ENCODE measurements at regions not wholly inside any gene's neighbourhood (a gene's known extent, or its start where the extent isn't known, plus 50 kb on each side); places are given as distances from the start of the nearest gene placed in this dataset.
A peak's percentile ranks its signal among the peaks of the same experiment; 100 is the strongest.

DNA sequence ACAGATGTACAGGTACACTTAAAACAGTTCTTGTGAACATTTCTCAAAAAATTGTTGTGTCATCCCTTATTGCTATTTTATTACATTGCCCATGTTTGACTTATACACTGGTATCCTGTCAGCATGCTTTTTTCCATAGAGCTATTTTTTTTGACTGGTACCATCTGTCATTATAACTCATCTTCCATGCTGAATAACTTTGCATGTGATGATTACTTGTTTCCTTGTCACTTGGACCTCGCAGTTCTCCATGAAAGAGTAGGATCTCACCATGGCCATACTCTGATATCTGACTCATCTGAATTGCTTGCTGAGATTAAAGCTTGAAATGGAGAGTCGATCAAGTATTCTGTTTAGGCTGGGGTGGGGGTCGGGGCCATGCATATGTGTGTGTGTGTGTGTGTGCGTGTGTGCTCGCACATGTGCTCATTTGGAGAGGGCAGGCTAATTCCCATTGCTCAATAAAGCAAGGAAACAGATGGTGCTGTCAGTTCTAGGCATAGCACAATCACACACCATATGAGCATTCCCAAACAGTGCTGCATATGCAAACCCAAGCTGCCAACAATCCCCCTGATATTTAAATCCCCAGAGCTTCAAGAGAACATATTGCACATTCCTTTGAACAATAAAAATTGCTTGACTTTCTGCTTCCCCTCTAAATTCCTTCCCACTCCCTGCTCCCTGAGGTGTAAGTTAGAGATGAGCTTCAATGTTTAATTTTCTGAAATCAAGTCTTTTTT lies 62.9 kb downstream of the NHLRC3 start:
- no peak for DNase-seq (ENCODE audit: low spot score)

DNA sequence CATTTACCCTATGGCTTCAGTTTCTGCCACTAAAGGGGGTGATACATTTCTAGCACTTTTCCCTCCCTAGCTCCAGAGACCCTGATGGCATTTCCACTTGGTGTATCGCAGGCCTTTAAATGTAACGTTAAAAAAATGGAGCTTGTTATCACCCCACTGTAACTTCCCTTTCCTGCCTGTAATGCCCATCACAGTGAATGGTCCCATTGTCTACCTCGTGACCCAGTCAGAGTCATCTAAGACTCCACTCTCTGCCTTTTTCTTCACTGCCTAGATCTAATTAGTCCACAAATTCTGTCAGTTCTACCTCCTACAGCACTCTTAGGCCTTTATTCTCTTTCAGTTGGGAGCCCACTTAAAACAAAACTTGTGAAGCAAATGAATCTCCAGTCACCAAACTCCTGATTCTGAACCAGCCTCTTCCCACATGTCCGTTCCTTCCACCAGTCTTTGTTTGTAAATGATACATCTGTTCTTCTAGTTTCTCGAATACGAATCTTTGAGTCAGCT lies 64.8 kb downstream of the NHLRC3 start:
- no peak for DNase-seq (ENCODE audit: low spot score)

- no peak for DNase-seq (ENCODE audit: low spot score)
Measured at GRCh38 chr13:39105110-39105509, 66.9 kb downstream of the NHLRC3 start.

DNA sequence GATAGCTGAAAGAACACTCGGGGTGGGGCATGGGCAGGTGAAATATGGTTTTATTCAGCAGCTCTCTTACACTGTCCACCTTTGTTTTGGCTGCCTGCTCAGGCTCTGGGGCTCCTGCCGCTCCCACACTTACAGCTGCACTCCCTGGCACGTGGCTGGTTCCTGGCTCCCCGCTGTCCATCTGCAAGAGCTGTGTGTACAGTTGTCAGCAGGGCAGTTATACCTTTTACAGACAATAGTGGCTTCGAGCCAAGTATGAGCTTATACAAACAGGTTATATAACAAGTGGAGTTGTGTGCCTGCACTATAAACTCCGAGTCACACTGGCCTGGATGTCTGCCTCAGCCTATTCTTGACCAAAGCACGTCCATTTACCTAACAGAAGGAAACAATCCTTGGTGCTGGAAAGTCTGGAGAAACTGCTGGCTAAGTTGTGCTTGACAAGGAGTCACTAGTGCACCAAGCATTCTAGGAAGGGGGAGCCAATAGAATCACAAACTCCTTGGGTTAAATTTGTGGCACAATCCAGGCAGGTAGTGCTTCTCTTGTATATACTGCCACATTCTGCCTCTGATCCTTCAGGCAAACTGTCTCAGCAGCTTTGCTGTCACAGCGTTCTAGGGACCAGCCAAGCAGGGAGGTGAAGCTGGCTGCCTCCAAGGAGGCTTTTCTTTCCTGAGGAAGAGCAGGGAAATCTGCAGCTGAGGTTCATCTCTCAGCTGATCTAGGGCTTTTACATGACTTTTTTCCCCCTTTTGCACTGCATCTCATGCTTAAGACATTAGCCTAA lies 68.2 kb downstream of the NHLRC3 start:
- DNase-seq (ENCODE audit: low spot score), result no peak

GRCh38 chr13:39107561-39107960 lies 69.3 kb downstream of the NHLRC3 start:
- no peak for DNase-seq (ENCODE audit: low spot score)

DNA sequence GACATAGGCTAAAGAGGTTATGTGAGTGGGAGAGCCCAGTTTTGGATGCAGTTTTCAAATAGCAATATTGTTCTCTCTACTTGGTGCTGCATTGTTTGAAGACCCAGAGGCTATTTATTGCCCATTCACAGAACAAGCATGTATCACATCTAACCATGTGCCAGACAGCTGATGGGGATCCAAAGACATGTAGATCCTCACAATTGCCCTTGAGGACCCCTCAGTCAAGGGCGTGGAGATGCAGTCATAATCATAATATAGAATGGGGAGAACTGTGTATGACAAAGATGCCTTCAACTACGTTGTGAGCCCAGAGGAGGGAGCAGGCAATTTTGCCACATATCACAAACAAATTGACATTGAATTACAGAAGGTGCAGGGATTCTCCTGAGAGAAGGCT lies 70.5 kb downstream of the NHLRC3 start:
- DNase-seq (ENCODE audit: low spot score), result no peak

DNA sequence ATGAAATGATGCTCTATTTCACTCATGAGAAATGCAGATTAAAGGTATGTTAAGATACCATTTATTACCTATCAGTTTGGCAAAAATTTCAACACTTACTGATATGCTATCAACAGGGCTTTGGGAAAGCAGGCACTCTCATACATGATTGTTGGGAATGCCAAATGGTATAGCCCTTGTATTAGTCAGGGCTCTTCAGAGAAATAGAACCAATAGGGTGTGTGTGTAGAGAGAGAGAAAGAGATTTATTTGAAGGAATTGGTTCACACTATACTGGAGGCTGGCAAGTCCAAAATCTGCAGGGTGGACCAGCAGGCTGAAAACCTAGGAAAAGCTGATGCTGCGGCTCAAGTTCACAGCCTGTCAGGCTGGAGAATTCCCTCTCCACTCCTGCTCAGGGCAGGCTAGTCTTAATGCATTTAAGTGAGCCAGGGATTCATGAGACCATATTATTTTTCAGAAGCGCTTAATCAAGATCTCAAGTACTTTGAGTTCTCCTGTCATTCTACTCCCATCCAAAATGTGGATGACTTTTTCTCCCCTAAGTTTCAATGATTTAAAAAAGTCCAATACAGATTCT lies 72.4 kb downstream of the NHLRC3 start:
- DNase-seq (ENCODE audit: low spot score), result no peak

GRCh38 chr13:39111145-39111544 lies 72.9 kb downstream of the NHLRC3 start:
- no peak for DNase-seq (ENCODE audit: low spot score)

DNA sequence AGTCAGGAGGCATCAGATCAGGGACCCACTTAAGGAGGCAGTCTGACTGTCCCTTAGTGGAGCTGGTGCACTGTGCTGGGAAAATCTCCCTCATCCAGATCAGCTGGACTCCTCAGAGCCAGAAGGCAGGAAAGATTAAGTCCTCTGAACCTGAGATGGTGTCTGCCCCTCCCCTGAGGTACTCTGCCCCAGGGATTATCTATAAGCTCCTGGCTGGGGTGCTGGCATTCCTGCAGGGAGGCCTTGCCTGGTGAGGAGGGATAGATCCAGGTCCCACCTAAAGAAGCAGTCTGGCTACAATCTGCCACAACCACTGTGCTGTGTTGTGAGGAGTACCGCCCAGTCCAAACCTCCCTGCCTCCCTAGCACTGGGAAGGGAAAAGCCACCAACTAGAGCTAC lies 81.2 kb downstream of the NHLRC3 start:
- no peak for DNase-seq (ENCODE audit: low spot score)

DNA sequence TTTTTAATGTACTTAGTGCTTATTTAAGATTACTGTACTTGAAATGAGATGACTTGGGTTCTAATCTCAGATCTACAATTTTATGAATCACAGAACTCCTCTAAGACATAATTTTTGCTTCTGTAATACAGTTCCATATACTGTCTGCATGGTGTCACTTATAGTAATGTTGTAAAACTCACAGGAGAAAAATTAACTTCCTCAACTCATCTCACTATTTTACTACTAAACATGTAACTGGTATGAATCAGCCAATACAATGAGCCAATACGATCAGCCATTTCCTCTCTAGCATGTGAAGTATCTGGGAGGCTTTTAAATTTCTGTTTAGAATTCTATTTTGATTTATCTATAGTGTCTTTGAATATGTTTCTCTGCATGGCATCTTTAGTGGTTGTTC lies 85.3 kb downstream of the NHLRC3 start:
- DNase-seq (ENCODE audit: low spot score), result no peak

GRCh38 chr13:39129213-39129612 lies 91.0 kb downstream of the NHLRC3 start:
- DNase-seq (ENCODE audit: low spot score), result no peak

DNA sequence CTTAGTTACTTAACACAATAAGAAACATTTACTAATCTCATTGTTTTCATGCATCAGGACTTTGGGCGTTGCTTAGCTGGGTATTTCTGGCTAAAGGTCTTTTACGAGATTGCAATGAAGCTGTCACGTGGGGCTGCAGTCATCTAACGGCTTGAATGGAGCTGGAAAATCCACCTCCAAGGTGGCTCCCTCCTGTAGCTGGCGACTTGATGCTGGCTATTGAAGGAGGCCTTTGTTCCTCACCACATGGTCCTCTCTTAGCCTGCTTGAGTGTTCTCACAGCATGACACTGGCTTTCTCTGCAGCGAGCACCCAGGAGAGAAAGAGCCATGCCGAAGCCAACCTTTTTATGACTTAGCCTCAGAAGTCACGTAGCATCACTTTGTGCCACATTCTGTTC lies 92.0 kb downstream of the NHLRC3 start:
- no peak for DNase-seq (ENCODE audit: low spot score)

- DNase-seq (ENCODE audit: low spot score), result no peak
Measured at GRCh38 chr13:39132286-39133230, 94.3 kb downstream of the NHLRC3 start.

- DNase-seq (ENCODE audit: low spot score), result no peak
Measured at GRCh38 chr13:39133781-39134180, 95.5 kb downstream of the NHLRC3 start.

- DNase-seq (ENCODE audit: low spot score), result no peak
Measured at GRCh38 chr13:39134574-39134973, 96.3 kb downstream of the NHLRC3 start.

- no peak for DNase-seq (ENCODE audit: low spot score)
Measured at GRCh38 chr13:39144391-39144790, 106.1 kb downstream of the NHLRC3 start.

DNA sequence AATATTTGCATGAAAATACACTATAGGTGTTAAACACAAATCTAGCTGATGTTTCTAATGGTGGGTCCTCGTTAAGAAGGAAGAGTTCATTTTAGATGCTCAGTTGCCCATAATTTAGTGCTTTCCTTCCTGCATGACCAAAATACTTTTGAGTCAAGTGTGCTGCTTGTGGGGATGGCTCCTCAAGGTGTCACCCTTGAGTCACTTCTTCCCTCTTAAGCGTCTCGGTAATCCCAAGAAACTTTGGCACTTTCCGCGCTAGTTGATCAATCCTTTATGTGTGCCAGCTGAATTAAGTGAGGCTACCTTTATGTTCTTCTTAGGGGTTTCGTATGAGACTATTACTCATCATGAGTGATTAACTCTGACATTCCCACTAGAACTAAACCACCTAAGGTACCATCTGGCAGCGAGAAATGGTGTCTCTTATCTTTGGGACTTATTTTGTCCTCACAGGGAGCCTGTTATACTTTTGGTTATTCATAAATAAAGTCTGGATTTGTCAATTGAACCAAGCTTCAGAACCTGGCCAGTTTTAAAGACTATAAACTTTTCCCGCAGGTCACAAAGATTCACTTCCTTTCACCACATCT lies 106.8 kb downstream of the NHLRC3 start:
- DNase-seq (ENCODE audit: low spot score), result peak; percentile 51

GRCh38 chr13:39148513-39148961 lies 110.3 kb downstream of the NHLRC3 start:
- no peak for DNase-seq (ENCODE audit: low spot score)

- no peak for DNase-seq (ENCODE audit: low spot score)
Measured at GRCh38 chr13:39149896-39150295, 111.6 kb downstream of the NHLRC3 start.

DNA sequence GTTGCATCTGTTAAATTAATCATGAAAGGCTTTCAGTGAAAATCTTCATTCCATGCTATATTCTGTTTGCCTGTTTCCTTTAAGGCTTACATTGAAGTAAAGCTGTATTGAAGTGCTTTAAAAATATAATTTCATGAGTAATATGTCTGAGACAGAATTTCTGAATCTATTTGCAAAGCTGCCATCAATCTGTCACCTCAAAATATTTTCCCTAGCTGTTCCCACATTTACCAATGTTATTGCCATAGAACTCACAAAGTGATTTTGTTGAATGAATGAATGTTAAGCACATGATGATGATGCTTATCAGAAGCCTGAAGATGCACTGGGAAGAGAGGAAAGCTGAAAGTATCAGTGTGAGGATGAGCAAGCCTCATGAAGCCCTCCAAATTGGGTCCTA lies 115.8 kb downstream of the NHLRC3 start:
- DNase-seq (ENCODE audit: low spot score), result no peak

DNA sequence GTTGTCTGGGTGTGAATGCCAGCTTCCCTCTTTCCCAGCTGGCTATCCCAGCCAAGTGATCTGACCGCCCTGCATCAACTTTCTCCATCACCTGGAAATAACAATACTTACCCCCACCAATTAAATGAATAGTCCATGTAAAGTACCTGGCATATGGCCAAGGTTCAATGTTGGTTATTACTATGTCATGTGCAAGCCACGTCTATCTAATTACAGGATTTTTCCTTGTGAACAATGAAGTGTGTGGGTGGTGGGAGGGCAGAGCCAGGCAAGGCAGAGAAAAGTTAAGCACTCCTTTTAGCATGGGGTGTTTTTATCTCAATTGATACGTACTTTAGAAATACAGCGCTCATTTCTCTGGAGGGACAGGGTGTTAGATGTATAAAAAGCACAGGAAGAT lies 121.1 kb downstream of the NHLRC3 start:
- no peak for DNase-seq (ENCODE audit: low spot score)

Data from hepatic stellate cell (primary cell).